Activated naive CD8-positive, alpha-beta T cell (primary cell): ENCODE measurements at regions not wholly inside any gene's neighbourhood (a gene's known extent, or its start where the extent isn't known, plus 50 kb on each side); places are given as distances from the start of the nearest gene placed in this dataset.
"Not testable (repeated sequence)": the region's sequence is repeated elsewhere in the genome, so short reads cannot be mapped to it uniquely, and the experiment has no call there.

Experiments used
- H3K27ac Mint-ChIP-seq: one replicate; pipeline ENCODE4 v1.8.0; 2021; ENCODE audit warnings: mixed read lengths
- H3K27me3 Mint-ChIP-seq: one replicate; pipeline ENCODE4 v1.8.0; 2021; ENCODE audit warnings: mixed read lengths
- H3K36me3 Mint-ChIP-seq: one replicate; pipeline ENCODE4 v1.8.0; 2021; ENCODE audit warnings: mixed read lengths
- H3K4me1 Mint-ChIP-seq: one replicate; pipeline ENCODE4 v1.8.0; 2021; ENCODE audit warnings: low read depth, mixed read lengths
- H3K4me3 Mint-ChIP-seq: one replicate; pipeline ENCODE4 v1.8.0; 2021; ENCODE audit warnings: mild to moderate bottlenecking, mixed read lengths
- H3K9me3 Mint-ChIP-seq: one replicate; pipeline ENCODE4 v1.8.0; 2021; ENCODE audit warnings: low read depth, mixed read lengths

GRCh38 chr17:55959756-55960155 lies 193.5 kb upstream of the ANKFN1 start:
- Mint-ChIP-seq H3K27me3 (no peaks in the 10 kb centered on the region), H3K9me3 (no peaks in the 10 kb centered on the region), H3K4me3 (no peak overlapping the region), H3K27ac (no peak overlapping the region), H3K36me3 (no peaks in the 10 kb centered on the region), H3K4me1 (no peaks in the 10 kb centered on the region)

- Mint-ChIP-seq H3K9me3 (no peaks in the 10 kb centered on the region), H3K4me3 (no peak overlapping the region), H3K27me3 (peaks cover 1% of the 10 kb centered on the region), H3K27ac (no peak overlapping the region), H3K4me1 (no peaks in the 10 kb centered on the region), H3K36me3 (no peaks in the 10 kb centered on the region)
These were observed 191.9 kb upstream of the ANKFN1 start for GRCh38 chr17:55961386-55961785.

GRCh38 chr17:55962951-55963401 lies 190.3 kb upstream of the ANKFN1 start:
- Mint-ChIP-seq H3K27me3 (peaks cover 1% of the 10 kb centered on the region), H3K9me3 (no peaks in the 10 kb centered on the region), H3K4me1 (no peaks in the 10 kb centered on the region), H3K36me3 (no peaks in the 10 kb centered on the region), H3K27ac (no peak overlapping the region), H3K4me3 (no peak overlapping the region)

GRCh38 chr17:55964191-55964590 lies 189.1 kb upstream of the ANKFN1 start:
- H3K4me3 Mint-ChIP-seq: no peak overlapping the region
- no peak overlapping the region for H3K27ac Mint-ChIP-seq
- no peaks in the 10 kb centered on the region for H3K4me1 Mint-ChIP-seq
- H3K9me3 Mint-ChIP-seq: no peaks in the 10 kb centered on the region
- H3K27me3 Mint-ChIP-seq: peaks cover 1% of the 10 kb centered on the region
- no peaks in the 10 kb centered on the region for H3K36me3 Mint-ChIP-seq

GRCh38 chr17:55965051-55965450 lies 188.2 kb upstream of the ANKFN1 start:
- Mint-ChIP-seq H3K27me3 (peaks cover 1% of the 10 kb centered on the region), H3K27ac (no peak overlapping the region), H3K4me1 (peaks cover 2% of the 10 kb centered on the region), H3K36me3 (no peaks in the 10 kb centered on the region), H3K4me3 (no peak overlapping the region), H3K9me3 (no peaks in the 10 kb centered on the region)

- Mint-ChIP-seq H3K36me3 (no peaks in the 10 kb centered on the region), H3K9me3 (no peaks in the 10 kb centered on the region), H3K27me3 (peaks cover 1% of the 10 kb centered on the region), H3K4me1 (peaks cover 2% of the 10 kb centered on the region), H3K27ac (no peak overlapping the region), H3K4me3 (no peak overlapping the region)
These were observed 183.5 kb upstream of the ANKFN1 start for GRCh38 chr17:55969562-55970324.

GRCh38 chr17:55978578-55978977 lies 174.7 kb upstream of the ANKFN1 start:
- Mint-ChIP-seq H3K4me3 (no peak overlapping the region), H3K4me1 (no peaks in the 10 kb centered on the region), H3K9me3 (no peaks in the 10 kb centered on the region), H3K36me3 (no peaks in the 10 kb centered on the region), H3K27ac (no peak overlapping the region), H3K27me3 (peaks cover 2% of the 10 kb centered on the region)

- Mint-ChIP-seq H3K27me3 (peaks cover 3% of the 10 kb centered on the region), H3K27ac (no peak overlapping the region), H3K9me3 (no peaks in the 10 kb centered on the region), H3K4me3 (no peak overlapping the region), H3K4me1 (no peaks in the 10 kb centered on the region), H3K36me3 (no peaks in the 10 kb centered on the region)
These were observed 170.2 kb upstream of the ANKFN1 start for GRCh38 chr17:55983096-55983495.

- Mint-ChIP-seq H3K27ac (no peak overlapping the region), H3K27me3 (peaks cover 1% of the 10 kb centered on the region), H3K36me3 (no peaks in the 10 kb centered on the region), H3K4me1 (no peaks in the 10 kb centered on the region), H3K4me3 (no peak overlapping the region), H3K9me3 (no peaks in the 10 kb centered on the region)
These were observed 166.5 kb upstream of the ANKFN1 start for GRCh38 chr17:55986817-55987216.

GRCh38 chr17:55988861-55989260 lies 164.4 kb upstream of the ANKFN1 start:
- Mint-ChIP-seq H3K27me3 (peaks cover 1% of the 10 kb centered on the region), H3K4me3 (no peak overlapping the region), H3K27ac (no peak overlapping the region), H3K36me3 (peaks cover 4% of the 10 kb centered on the region), H3K9me3 (peaks cover 5% of the 10 kb centered on the region), H3K4me1 (no peaks in the 10 kb centered on the region)

- no peak overlapping the region for H3K4me3 Mint-ChIP-seq
- H3K27ac Mint-ChIP-seq: no peak overlapping the region
- peaks cover 1% of the 10 kb centered on the region for H3K27me3 Mint-ChIP-seq
- H3K36me3 Mint-ChIP-seq: peaks cover 4% of the 10 kb centered on the region
- H3K9me3 Mint-ChIP-seq: peaks cover 5% of the 10 kb centered on the region
- H3K4me1 Mint-ChIP-seq: no peaks in the 10 kb centered on the region
These were observed 162.8 kb upstream of the ANKFN1 start for GRCh38 chr17:55990332-55991006.

- H3K4me3 Mint-ChIP-seq: no peak overlapping the region
- H3K27ac Mint-ChIP-seq: no peak overlapping the region
- H3K27me3 Mint-ChIP-seq: peaks cover 3% of the 10 kb centered on the region
- H3K36me3 Mint-ChIP-seq: peaks cover 7% of the 10 kb centered on the region
- peaks cover 10% of the 10 kb centered on the region for H3K9me3 Mint-ChIP-seq
- H3K4me1 Mint-ChIP-seq: peaks cover 12% of the 10 kb centered on the region
These were observed 156.4 kb upstream of the ANKFN1 start for GRCh38 chr17:55996826-55997225.

- H3K4me3 Mint-ChIP-seq: no peak overlapping the region
- H3K4me1 Mint-ChIP-seq: peaks cover 28% of the 10 kb centered on the region
- H3K9me3 Mint-ChIP-seq: peaks cover 6% of the 10 kb centered on the region
- H3K36me3 Mint-ChIP-seq: peaks cover 6% of the 10 kb centered on the region
- no peak overlapping the region for H3K27ac Mint-ChIP-seq
- H3K27me3 Mint-ChIP-seq: peaks cover 3% of the 10 kb centered on the region
These were observed 152.9 kb upstream of the ANKFN1 start for GRCh38 chr17:56000411-56000810.

GRCh38 chr17:56002656-56003055 lies 150.6 kb upstream of the ANKFN1 start:
- not testable (repeated sequence) for H3K9me3 Mint-ChIP-seq, H3K27ac Mint-ChIP-seq, H3K27me3 Mint-ChIP-seq, H3K36me3 Mint-ChIP-seq, H3K4me3 Mint-ChIP-seq
- H3K4me1 Mint-ChIP-seq: peaks cover 28% of the 10 kb centered on the region

- H3K27ac Mint-ChIP-seq: no peak overlapping the region
These were observed 143.3 kb upstream of the ANKFN1 start for GRCh38 chr17:56009795-56010651.

More at GRCh38 chr17:56009795-56010651, 143.3 kb upstream of the ANKFN1 start:
- H3K4me3 Mint-ChIP-seq: no peak overlapping the region
- no peaks in the 10 kb centered on the region for H3K27me3 Mint-ChIP-seq
- H3K9me3 Mint-ChIP-seq: peaks cover 6% of the 10 kb centered on the region
- H3K36me3 Mint-ChIP-seq: peaks cover 2% of the 10 kb centered on the region
- peaks cover 13% of the 10 kb centered on the region for H3K4me1 Mint-ChIP-seq
